Endometrium (tissue), 2 donors: ENCODE measurements at regions not wholly inside any gene's neighbourhood (a gene's known extent, or its start where the extent isn't known, plus 50 kb on each side); places are given as distances from the start of the nearest gene placed in this dataset.

Source experiments
- FAIRE-seq: peaks from 2 replicates; lab custom pipeline; 2012; peaks lifted over from hg19 to GRCh38; lab: Jason Lieb, UNC
- donor health status: control.
- donor health status: control.

- no peak for FAIRE-seq
Measured at GRCh38 chrX:39605183-39605582, 492.6 kb downstream of the BCOR start.

GRCh38 chrX:39605866-39606265 lies 491.9 kb downstream of the BCOR start:
- no peak for FAIRE-seq

- no peak for FAIRE-seq
Measured at GRCh38 chrX:39609941-39610340, 487.8 kb downstream of the BCOR start.

GRCh38 chrX:39611468-39611867 lies 486.3 kb downstream of the BCOR start:
- no peak for FAIRE-seq

- FAIRE-seq: no peak
Measured at GRCh38 chrX:39613482-39613995, 484.2 kb downstream of the BCOR start.

GRCh38 chrX:39613997-39614679 lies 483.6 kb downstream of the BCOR start:
- no peak for FAIRE-seq

GRCh38 chrX:39614680-39614998 lies 483.1 kb downstream of the BCOR start:
- no peak for FAIRE-seq

- FAIRE-seq: no peak
Measured at GRCh38 chrX:39616098-39616729, 481.5 kb downstream of the BCOR start.

- FAIRE-seq: no peak
Measured at GRCh38 chrX:39616731-39617130, 481.0 kb downstream of the BCOR start.

- no peak for FAIRE-seq
Measured at GRCh38 chrX:39618178-39618577, 479.6 kb downstream of the BCOR start.

GRCh38 chrX:39619182-39620009 lies 478.4 kb downstream of the BCOR start:
- FAIRE-seq: no peak

GRCh38 chrX:39624166-39624565 lies 473.6 kb downstream of the BCOR start:
- FAIRE-seq: no peak

GRCh38 chrX:39625810-39626209 lies 471.9 kb downstream of the BCOR start:
- no peak for FAIRE-seq

GRCh38 chrX:39626749-39627148 lies 471.0 kb downstream of the BCOR start:
- no peak for FAIRE-seq

- no peak for FAIRE-seq
Measured at GRCh38 chrX:39627257-39627656, 470.5 kb downstream of the BCOR start.

- no peak for FAIRE-seq
Measured at GRCh38 chrX:39629001-39629400, 468.8 kb downstream of the BCOR start.

GRCh38 chrX:39630344-39630743 lies 467.4 kb downstream of the BCOR start:
- FAIRE-seq: no peak

GRCh38 chrX:39631276-39632229 lies 466.2 kb downstream of the BCOR start:
- FAIRE-seq: no peak

GRCh38 chrX:39633293-39633692 lies 464.5 kb downstream of the BCOR start:
- FAIRE-seq: no peak

GRCh38 chrX:39636481-39636880 lies 461.3 kb downstream of the BCOR start:
- no peak for FAIRE-seq

GRCh38 chrX:39638526-39638925 lies 459.2 kb downstream of the BCOR start:
- FAIRE-seq: no peak

- FAIRE-seq: no peak
Measured at GRCh38 chrX:39639871-39640270, 457.9 kb downstream of the BCOR start.
